ENCODE measurements at regions not wholly inside any gene's neighbourhood (a gene's known extent, or its start where the extent isn't known, plus 50 kb on each side); places are given as distances from the start of the nearest gene placed in this dataset.
"Not testable (repeated sequence)": the region's sequence is repeated elsewhere in the genome, so short reads cannot be mapped to it uniquely, and the experiment has no call there.

DNA sequence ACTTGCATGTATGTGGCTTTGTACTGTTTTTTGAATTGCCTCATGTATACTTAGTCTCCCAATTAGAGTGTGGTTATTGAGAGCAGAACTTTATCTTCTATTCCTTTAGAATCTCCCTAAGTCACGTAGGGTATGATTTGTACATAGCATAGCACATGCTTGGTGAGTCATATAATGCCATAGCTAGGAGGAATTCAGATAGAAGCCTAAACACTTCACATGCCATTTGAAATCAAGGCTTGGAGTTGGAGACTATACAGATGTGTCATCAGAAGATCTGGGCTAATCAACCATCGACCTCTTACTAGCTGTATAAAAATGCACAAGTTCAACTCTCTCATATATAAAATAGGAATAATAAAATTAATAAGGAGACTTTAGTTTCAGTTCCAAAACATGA is 222.6 kb upstream of the ST6GAL2 start:
- DNase-seq (ENCODE audit: low spot score): no peak

DNA sequence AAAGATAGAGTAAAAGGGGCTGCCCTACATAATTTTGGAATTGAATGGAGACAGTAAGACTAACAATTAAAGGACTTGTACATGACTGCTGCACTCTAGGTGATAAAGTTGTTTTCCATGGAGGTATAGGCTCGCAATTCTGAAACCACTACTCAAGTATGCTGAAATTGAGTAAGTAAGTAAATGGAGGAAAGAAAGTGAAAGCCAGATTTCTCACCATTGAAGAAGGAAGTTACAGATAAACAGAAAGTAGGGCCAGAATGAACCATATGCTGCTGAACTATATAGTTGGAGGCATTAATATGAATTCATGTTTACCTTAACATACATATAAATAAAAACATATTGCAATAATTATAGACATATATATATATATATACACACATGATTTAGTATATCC is 225.7 kb upstream of the ST6GAL2 start:
- DNase-seq (ENCODE audit: low spot score): no peak

DNA sequence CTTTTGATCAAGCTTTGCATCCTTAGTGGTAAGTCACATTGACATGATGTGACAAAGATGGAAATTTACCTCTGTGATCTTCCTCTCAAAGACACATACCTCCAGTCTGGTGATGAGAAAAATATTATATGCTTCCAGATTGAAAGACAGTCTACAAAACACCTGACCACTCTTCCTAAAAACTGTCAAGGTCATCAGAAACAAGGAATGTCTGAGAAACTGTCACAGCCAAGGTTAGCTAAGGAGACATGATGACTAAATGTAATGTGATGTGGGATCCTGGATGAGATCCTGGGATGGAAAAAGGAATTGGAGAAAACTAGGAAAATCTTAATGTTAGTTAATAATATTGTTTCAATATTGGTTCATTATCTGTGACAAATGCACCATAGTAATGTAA is 226.6 kb upstream of the ST6GAL2 start:
- DNase-seq (ENCODE audit: low spot score): no peak

DNA sequence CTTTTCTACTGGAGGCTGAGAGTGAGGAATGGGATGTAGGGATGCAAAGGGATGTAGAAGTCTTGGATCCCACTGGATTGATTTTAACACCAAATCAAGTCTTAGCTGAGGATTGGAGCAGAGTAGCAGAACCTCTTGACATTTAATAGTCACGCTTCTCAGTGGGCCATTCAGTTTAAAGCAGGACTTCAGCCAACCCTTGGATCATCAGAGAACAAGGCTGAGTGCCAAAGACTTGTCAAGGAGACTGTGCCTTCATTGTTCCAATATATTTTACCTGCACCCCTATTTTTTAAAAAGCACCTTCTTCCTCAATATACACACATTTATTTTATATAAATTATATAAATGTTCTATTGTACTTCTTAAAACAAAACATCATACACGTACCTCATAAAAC is 242.4 kb upstream of the ST6GAL2 start:
- no peak for DNase-seq (ENCODE audit: low spot score)

DNA sequence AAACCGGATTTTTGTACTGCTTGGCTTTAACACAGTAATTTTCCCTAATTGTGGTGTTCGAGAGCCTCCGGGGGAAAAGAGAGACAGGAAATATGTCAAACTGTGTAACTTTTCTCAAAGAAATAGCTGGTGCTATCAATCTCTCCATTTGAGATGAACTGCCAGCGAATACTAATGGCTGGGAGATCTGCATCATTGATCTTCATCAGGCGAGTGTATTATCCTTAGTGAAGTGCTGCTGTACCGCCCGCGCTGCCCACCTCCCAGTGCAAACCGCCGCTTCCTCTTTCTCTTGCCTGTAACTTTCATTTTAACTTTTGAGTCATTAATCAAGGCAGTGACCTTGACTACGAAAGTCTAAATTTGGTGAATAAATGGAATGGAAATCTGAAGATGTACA is 246.1 kb upstream of the ST6GAL2 start:
- no peak for DNase-seq (ENCODE audit: low spot score)

DNA sequence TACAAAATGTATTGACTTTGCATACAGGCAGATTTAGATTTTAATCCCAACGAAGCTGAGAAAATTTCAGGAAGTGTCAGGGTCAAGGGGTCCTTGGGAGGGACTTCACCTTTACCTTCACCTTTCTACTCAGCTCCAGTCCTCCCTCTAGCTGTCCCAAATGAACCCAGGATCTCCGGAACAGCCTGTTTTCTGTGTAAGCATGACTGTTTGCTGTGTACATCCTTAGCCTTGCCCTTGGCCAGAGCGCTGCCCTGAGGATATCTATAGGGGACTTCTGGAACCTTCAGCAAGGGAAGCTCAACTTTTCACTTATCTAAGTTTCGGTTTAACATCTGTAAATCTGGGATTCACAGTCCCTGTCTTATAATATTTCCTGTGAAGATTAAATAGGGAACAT is 246.8 kb upstream of the ST6GAL2 start:
- DNase-seq (ENCODE audit: low spot score): no peak

DNA sequence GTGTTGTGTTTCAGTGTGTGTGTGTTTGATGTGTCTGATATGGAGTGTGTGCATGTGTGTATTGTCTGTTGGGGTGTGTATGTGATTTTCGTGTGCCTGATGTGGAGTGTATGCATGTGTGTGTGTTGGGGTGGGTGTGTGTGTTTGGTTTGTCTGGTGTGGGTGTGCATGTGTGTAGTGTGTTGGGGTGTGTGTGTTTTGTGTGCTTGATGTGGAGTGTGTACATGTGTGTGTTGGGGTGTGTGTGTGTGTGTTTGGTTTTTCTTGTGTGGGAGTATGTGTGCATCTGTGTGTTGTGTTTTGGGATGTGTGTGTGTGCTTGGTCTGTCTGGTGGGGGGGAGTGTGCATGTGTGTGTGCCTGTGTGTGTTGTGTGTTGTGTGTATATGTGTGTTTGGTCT is 247.4 kb upstream of the ST6GAL2 start:
- DNase-seq (ENCODE audit: low spot score): no peak

DNA sequence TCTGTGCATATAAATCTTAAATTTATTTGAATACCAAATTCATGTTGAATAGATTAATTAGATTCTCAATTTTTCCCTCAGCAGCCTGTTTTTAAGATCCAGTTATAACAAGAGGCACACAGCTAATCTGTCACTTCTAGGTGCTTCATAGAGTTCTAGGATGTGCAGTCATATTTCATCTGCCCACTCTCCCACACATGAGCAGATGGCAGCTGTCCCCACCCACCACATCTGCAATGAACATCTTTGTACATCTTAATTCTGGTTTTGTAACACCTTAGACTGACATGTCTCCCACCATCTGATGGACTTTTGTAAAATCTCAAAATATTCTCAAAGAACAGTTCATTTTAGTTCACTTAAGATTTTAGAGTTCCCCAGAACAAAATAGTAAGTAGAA is 250.8 kb upstream of the ST6GAL2 start:
- no peak for DNase-seq (ENCODE audit: low spot score)

DNA sequence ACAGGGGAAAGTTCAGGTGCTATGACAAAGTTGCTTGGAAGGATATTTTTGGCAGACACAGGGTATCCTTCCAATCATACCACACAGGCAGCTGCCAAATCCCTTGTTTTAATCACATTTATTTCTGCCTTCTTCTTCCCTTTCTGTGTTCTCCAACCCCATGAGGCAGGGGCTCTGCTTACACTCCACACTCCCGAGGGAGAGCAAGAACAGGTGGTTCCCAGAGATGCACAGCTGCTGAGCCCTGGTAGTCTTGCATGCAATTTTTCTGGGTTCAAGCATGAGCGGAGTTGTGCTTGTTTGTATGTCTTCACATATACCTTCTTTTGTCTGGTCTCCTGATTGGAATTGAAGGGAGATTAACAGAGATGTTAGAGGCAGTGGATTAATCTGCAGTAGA is 251.7 kb upstream of the ST6GAL2 start:
- DNase-seq (ENCODE audit: low spot score): no peak

DNA sequence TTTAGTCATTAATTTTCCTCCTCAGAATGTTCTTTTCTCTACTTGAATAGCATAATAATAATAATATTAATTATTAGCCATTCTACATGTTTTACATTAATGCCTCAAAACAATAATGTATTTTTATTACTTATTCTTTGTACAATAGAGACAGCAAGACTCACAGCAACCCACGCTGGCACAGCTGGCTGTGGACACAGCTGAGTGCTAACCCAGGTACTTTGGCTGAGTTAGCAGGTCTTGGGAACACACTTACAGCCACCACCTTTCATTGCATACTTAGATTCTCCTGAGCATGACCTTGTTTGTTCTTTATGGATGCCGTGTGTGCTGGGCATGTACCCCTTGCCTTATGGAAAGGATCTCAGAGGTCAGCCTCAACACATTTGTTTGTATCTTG is 260.2 kb upstream of the ST6GAL2 start:
- no peak for DNase-seq (ENCODE audit: low spot score)

DNA sequence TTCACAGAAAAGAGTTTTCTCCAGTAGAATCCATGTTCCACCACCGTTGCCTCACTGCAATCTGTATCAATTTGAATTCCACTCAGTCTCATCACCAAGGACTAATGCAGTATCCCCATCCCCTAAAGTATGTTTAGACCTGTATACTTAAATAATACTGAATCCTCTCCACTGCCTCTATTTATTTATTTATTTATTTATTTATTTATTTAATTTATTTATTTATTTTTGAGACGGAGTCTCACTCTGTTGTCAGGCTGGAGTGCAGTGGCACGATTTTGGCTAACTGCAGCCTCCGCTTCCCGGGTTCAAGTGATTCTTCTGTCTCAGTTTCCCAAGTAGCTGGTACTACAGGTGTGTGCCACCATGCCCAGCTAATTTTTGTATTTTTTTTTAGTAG is 260.7 kb upstream of the ST6GAL2 start:
- DNase-seq (ENCODE audit: low spot score): not testable (repeated sequence)

DNA sequence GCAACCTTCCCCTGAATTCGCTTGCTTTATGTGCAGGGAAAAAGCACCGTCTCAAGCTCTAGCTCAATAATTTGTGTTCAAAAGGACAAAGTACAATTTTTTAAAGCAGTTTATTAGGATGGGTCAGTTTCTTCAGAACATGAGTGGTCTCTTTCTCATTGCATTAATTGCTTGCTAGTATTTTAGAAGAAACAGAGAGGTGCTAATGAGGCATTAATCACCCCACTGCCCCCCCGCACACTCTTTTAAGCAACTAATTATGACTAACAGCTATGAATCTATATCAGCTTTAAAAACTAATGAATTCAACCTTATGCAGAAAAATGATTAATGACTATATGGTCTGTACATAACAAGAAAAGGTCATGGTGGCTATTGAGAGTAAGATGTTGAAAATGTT is 262.1 kb upstream of the ST6GAL2 start:
- DNase-seq (ENCODE audit: low spot score): no peak

DNA sequence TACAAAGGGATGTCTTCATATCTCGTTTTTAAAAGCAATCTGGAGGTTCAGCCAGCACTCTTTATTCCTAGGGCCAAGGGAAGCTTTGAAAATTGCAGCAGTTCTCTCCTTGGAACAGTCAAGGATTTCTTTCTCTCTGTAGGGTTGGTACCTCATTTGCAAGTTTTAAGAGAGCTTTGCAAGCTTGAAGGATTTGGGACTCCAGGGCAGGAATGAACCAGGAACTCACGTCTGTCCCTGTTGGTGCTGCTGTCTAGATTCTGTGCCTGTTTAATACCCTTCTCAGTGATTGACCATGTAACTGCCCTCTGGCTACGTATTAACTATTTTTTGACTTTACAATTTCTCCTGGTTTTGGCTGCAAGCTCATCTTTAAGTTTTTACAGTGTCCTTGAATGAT is 262.5 kb upstream of the ST6GAL2 start:
- DNase-seq (ENCODE audit: low spot score): no peak

DNA sequence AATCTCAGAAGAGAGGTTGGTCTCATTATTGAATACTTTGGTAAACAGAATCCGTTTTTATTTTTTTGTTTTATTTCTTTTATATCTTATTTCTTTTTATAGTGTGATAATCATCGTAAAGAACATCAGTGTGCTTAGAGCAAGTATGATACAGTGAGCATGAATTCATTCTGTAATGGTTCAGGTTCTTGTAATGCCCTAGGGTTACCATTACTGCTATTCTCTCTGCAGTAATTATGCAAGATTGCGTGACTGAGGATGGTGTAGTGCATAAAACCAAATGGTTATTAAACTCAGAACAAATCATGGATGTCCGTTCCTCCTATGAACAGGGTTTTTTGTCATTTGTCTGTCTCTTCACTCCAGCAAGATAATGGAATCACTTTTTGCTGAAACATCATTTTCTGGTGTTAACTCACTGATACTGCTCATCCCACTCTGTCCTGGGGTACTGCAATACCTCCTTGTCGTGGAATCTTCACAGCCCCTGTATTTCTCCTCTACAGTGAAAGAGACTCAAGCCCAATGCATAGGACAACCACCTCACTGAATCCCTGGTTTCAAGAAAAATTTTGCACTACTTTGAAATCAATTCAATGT is 274.8 kb upstream of the ST6GAL2 start:
- no peak for DNase-seq (ENCODE audit: low spot score)

DNA sequence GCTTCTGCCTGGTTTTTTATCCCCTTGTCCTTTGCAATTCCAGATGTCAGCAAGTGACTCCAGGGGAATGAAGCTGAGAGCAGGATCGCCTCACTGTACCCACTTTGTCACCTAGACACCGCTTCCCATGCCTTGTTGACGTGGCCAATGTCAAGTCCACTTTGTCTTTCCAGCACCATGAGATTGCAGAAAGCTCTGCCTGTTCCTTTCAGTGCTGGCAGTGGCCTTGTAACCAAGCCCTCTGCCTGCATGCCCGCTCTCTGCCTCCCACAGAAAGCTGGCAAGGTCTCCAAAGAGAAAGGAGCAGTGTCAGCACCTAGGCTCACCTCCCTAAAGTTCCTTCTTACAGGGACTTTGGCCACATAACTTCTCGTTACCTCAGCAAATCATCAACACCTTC is 282.2 kb upstream of the ST6GAL2 start:
- DNase-seq (ENCODE audit: low spot score): no peak

DNA sequence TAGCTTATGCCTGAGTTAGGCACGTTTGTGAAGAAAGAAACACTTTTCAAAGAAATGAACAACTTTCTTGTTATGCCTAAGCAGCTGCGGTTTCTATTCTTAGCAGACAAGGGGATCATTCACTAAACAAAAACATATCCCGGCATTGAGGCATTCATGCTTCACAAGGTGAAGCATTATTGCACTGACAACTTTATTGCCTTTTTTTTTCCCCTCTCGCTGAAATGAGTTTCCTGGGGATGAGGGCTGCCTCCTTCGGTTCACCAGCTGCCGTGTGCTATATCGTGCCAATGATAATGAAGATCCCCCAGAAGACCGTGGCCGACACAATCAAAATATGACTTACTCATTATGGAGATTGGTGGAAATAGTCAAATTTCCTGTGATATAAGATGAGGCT is 288.2 kb upstream of the ST6GAL2 start:
- peak; percentile 35 for DNase-seq (ENCODE audit: low spot score)

DNA sequence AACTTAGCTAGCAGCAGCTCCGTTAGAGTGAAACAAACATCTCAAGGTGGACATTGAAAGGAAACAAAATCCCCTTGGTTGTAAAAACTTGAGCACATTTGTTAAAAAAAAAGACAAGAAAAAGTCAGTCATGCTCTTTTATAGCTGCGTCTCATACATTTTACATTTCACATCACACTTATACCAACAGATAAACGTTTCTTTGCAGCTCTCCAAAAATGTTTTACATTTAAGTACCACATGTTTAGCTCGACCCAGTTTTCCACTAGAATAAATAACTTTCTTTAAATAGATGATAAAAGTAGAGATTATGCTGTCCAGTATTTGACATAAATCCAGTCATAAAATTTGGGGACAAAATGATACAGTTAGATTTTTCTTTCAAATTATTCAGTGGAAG is 297.0 kb upstream of the ST6GAL2 start:
- no peak for DNase-seq (ENCODE audit: low spot score)

DNA sequence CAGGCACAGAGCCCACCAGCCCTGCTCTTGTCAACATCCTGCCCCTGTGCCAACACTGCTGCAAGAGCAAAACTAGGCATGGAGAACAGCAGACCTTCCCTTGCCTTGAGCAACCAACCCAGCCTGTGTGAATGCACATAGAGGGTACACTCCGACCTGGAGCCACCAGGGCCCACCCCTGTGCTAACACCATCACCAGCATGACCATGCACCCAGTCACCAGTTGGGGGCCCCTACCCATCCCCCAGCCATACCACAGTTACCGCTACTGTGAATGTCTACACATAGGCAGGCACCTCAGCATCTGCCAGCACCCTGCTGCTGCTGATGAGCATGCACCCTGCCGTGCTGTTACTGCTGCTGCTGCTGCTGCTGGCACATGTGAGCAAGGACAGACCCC is 301.9 kb upstream of the ST6GAL2 start:
- no peak for DNase-seq (ENCODE audit: low spot score)

DNA sequence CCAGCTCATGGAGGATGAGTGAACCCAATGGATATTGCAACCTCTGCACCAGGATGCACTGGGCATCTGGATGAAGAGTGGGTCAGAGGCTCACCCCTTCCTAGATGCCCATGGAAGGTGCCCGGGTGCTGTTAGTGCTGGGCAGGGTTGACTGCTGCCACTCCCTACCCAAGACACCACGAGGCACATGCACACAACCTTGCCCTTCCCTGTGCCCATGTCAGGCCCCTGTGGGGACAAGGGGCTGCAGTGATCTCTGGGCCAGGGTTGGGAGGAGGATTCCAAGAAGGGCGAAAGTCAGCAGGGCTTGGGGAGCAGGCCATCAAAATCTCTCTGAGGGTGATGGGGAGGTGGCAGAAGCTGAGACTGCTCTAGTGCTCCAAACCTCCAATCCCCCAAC is 309.7 kb upstream of the ST6GAL2 start:
- no peak for DNase-seq (ENCODE audit: low spot score)

DNA sequence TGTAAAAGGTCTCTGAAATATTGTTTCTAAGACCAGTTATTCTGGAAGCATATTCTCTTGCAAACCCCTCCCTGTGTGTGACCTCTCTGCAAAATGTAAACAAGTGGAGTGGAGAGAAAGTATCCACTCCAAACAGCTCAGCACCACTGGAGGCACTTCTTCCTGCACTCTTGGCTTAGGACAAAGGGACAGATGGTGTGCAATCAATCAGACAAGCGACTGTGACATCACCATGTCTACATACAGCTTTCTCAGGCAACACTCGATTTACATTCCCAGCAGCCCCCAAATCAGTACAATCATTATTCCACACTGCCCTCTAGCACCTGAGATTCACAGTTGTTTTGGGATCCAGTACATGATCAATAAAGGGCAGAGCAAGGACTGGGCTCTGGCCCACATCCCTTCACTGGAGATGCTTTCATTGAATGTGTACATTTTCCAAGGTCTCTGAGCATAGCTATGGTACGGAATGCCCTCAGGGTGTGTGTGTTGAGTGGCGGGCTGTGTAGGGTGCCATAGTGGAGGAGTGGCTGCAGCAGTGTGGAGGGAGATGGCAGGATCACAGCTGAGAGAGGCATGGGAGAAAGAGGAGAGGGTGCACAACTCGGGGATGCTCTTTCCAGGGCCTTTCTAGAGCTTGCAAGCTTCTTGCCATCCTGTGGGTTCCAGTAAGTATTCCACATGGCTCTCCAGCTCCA is 311.8 kb upstream of the ST6GAL2 start:
- no peak for DNase-seq (ENCODE audit: low spot score)

DNA sequence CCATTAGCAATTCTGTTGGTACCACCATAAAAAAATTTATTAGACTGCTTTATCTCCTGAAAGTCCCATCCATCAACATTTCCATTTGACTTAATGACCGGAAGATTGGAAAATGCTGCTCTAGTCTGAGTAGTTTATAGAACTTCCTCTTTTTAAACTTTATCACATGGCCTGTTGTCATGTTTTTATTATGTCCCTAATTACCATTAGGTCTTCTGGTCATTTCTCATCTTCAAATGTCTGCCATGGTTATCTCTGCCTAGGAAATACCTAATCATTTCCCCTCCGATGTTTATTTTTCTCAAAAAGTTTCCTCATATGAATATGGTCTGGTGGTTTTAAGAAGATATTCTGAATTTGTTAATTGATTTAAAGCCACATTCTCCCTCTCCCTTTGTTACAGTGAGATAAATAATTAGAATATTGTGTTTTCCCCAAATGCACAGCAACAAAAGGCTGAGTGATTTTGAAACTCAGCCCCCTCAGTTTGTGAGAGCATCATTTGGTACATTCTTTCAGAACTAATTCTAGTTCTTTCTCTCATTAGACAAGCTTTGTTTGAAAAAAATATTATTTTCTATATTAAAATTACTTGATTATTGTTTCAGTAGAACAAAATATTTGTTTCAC is 317.1 kb upstream of the ST6GAL2 start:
- DNase-seq (ENCODE audit: low spot score): no peak

DNA sequence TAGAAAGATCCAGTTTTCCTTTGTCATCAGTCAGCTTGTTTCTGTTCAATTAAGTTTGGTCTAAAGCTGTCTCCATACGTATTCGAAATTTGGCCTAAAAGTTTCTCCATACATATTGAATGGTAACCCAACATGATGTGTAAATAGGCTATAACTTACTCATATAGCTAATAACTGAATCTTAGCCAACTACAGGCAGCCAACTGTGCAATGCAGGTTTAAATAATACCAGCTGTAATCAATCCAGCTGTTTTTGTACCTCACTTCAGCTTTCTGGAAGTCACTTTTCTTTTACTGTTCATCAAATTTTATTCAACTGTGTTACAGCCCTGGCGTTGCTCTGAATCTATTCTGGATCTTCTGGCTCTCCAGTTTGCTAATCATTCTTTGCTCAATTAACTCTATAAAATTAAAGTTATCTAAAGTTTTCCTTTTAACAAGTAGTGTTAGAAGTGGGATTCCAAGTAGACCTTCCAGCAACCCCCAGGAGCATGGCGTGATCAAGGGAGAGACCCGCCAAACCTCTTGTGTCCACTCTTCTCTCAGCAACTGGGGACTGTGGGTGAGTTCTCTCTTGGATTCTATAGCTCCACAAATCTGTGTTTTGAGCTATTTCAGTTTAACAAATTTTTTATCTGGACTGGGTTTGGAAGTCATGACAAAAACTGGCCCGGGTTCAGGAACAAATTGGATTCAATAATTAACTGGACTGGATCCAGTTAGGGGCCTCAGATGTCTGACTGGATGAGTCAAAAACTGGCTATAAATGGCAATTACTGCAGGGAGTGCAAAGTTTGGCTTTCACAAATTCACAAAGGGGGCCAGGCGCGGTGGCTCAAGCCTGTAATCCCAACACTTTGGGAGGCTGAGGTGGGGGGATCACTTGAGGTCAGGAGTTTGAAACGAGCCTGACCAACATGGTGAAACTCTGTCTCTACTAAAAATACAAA is 329.7 kb upstream of the ST6GAL2 start:
- no peak for DNase-seq (ENCODE audit: low spot score)

DNA sequence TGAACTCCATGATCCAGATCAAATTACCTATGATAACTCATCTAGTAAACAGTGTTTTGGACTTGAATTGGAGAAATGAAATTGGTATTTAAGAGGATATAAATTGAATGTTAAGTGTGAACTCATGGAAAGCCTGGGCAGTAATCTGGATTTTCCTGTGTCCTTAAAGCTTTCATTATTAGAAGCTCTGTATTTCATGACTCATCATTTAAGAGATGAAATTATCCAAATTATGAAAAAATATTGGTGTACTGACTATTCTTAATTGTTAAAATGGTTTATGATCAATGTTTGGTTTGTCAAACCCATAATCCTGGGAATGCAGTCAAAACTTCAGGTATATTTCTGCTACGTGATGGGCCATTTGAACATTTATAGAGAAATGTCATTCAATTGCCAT is 332.2 kb upstream of the ST6GAL2 start:
- DNase-seq (ENCODE audit: low spot score): no peak
